ENCODE measurements at regions not wholly inside any gene's neighbourhood (a gene's known extent, or its start where the extent isn't known, plus 50 kb on each side); places are given as distances from the start of the nearest gene placed in this dataset.
"Not testable (repeated sequence)": the region's sequence is repeated elsewhere in the genome, so short reads cannot be mapped to it uniquely, and the experiment has no call there.

DNA sequence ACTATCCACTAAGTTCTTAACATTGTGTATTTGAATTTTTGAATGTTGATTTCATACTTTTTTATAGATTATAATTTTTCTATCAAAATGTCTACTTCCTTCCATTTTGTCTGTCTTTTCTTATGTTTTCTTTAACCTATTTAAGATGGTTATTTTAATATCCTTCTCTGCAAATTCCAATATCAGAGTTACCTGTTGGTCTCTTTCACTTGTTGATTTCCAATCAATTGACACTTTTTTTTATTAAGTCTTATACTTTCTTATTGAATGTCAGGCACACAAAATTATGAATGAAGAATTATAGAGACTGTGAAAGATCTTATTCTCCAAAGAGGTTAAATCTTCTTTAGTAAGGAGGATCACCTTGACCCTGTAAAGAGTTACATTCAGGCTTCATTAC, 448.3 kb upstream of the NRG3 start:
- TF ChIP-seq ZNF70 (CRISPR knock-in tag; IDR thresholded peaks at IDR 0.05): no peak
- no peak for TF ChIP-seq BACH2 (CRISPR knock-in tag; IDR thresholded peaks at IDR 0.05; ENCODE audit: borderline replicate concordance)
- no peak for TF ChIP-seq ZNF565 (CRISPR knock-in tag; conservative IDR thresholded peaks at IDR 0.05; ENCODE audit: low read depth)
- TF ChIP-seq RARB (CRISPR knock-in tag; IDR thresholded peaks at IDR 0.05): no peak
- TF ChIP-seq ESRRG (CRISPR knock-in tag; IDR thresholded peaks at IDR 0.05): no peak
- TF ChIP-seq GLIS3 (CRISPR knock-in tag; IDR thresholded peaks at IDR 0.05): no peak
- no peak for TF ChIP-seq ZNF8 (CRISPR knock-in tag; IDR thresholded peaks at IDR 0.05)
- no peak for TF ChIP-seq OSR1 (CRISPR knock-in tag; IDR thresholded peaks at IDR 0.05)
- no peak for TF ChIP-seq ARNTL (CRISPR knock-in tag; IDR thresholded peaks at IDR 0.05; ENCODE audit: borderline replicate concordance, low read depth)
- TF ChIP-seq CSDC2 (CRISPR knock-in tag; IDR thresholded peaks at IDR 0.05): no peak
- TF ChIP-seq, protein P1, sequence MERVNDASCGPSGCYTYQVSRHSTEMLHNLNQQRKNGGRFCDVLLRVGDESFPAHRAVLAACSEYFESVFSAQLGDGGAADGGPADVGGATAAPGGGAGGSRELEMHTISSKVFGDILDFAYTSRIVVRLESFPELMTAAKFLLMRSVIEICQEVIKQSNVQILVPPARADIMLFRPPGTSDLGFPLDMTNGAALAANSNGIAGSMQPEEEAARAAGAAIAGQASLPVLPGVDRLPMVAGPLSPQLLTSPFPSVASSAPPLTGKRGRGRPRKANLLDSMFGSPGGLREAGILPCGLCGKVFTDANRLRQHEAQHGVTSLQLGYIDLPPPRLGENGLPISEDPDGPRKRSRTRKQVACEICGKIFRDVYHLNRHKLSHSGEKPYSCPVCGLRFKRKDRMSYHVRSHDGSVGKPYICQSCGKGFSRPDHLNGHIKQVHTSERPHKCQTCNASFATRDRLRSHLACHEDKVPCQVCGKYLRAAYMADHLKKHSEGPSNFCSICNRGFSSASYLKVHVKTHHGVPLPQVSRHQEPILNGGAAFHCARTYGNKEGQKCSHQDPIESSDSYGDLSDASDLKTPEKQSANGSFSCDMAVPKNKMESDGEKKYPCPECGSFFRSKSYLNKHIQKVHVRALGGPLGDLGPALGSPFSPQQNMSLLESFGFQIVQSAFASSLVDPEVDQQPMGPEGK (CRISPR knock-in tag; IDR thresholded peaks at IDR 0.05; ENCODE audit: borderline replicate concordance): no peak
- no peak for TF ChIP-seq TCF4 (CRISPR knock-in tag; IDR thresholded peaks at IDR 0.05; ENCODE audit: borderline replicate concordance)
- no peak for TF ChIP-seq TOX (CRISPR knock-in tag; IDR thresholded peaks at IDR 0.05; ENCODE audit: borderline replicate concordance)
- no peak for TF ChIP-seq ZC3H10 (CRISPR knock-in tag; IDR thresholded peaks at IDR 0.05)
- TF ChIP-seq, protein P2, sequence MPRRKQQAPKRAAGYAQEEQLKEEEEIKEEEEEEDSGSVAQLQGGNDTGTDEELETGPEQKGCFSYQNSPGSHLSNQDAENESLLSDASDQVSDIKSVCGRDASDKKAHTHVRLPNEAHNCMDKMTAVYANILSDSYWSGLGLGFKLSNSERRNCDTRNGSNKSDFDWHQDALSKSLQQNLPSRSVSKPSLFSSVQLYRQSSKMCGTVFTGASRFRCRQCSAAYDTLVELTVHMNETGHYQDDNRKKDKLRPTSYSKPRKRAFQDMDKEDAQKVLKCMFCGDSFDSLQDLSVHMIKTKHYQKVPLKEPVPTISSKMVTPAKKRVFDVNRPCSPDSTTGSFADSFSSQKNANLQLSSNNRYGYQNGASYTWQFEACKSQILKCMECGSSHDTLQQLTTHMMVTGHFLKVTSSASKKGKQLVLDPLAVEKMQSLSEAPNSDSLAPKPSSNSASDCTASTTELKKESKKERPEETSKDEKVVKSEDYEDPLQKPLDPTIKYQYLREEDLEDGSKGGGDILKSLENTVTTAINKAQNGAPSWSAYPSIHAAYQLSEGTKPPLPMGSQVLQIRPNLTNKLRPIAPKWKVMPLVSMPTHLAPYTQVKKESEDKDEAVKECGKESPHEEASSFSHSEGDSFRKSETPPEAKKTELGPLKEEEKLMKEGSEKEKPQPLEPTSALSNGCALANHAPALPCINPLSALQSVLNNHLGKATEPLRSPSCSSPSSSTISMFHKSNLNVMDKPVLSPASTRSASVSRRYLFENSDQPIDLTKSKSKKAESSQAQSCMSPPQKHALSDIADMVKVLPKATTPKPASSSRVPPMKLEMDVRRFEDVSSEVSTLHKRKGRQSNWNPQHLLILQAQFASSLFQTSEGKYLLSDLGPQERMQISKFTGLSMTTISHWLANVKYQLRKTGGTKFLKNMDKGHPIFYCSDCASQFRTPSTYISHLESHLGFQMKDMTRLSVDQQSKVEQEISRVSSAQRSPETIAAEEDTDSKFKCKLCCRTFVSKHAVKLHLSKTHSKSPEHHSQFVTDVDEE (CRISPR knock-in tag; IDR thresholded peaks at IDR 0.05): no peak
- TF ChIP-seq SNAI2 (CRISPR knock-in tag; IDR thresholded peaks at IDR 0.05): no peak
- TF ChIP-seq PPARA (CRISPR knock-in tag; IDR thresholded peaks at IDR 0.05; ENCODE audit: borderline replicate concordance): no peak
- TF ChIP-seq ISL1 (CRISPR knock-in tag; IDR thresholded peaks at IDR 0.05): no peak
- TF ChIP-seq, protein P3, sequence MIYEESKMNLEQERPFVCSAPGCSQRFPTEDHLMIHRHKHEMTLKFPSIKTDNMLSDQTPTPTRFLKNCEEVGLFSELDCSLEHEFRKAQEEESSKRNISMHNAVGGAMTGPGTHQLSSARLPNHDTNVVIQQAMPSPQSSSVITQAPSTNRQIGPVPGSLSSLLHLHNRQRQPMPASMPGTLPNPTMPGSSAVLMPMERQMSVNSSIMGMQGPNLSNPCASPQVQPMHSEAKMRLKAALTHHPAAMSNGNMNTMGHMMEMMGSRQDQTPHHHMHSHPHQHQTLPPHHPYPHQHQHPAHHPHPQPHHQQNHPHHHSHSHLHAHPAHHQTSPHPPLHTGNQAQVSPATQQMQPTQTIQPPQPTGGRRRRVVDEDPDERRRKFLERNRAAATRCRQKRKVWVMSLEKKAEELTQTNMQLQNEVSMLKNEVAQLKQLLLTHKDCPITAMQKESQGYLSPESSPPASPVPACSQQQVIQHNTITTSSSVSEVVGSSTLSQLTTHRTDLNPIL (CRISPR knock-in tag; IDR thresholded peaks at IDR 0.05; ENCODE audit: low read depth): no peak
- no peak for TF ChIP-seq ZFP3 (CRISPR knock-in tag; IDR thresholded peaks at IDR 0.05)
- no peak for ATAC-seq

DNA sequence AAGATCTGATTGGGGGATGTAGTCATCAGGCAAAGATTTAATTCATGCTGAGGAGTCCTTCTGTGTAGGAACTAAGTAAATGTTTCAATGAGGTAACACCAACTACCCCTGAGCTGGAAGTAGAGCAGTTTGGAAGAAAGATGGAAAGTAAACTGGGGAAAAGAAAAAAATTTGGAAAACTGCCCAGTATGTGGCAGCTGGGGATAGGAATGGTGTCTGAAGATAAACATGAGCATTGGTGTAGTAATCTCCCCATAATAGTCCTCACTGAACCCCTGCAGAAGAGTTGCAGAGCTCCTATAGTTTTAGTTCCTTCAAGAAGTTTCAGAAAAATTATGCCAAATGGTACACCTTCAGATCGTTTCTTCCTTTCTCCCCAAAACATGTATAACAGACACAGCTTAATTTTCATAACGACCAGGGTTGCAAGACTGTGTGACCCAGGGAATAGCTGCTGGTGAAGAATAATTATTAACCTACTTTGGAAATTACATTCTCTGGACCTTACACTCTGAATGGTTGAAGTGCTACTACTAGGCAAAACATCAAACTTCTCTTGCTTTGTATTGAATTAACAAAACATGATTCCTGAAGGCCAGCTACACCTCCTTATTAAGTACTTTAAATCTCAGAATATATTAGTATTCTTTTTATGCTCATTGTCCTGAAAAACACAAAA, 446.4 kb upstream of the NRG3 start:
- ATAC-seq: no peak
- TF ChIP-seq PPARA (CRISPR knock-in tag; IDR thresholded peaks at IDR 0.05; ENCODE audit: borderline replicate concordance): no peak
- no peak for TF ChIP-seq ZNF565 (CRISPR knock-in tag; conservative IDR thresholded peaks at IDR 0.05; ENCODE audit: low read depth)
- TF ChIP-seq ZFP3 (CRISPR knock-in tag; IDR thresholded peaks at IDR 0.05): no peak
- TF ChIP-seq TOX (CRISPR knock-in tag; IDR thresholded peaks at IDR 0.05; ENCODE audit: borderline replicate concordance): no peak
- no peak for TF ChIP-seq RARB (CRISPR knock-in tag; IDR thresholded peaks at IDR 0.05)
- TF ChIP-seq TCF4 (CRISPR knock-in tag; IDR thresholded peaks at IDR 0.05; ENCODE audit: borderline replicate concordance): no peak
- TF ChIP-seq, protein P2 (CRISPR knock-in tag; IDR thresholded peaks at IDR 0.05): no peak
- TF ChIP-seq SNAI2 (CRISPR knock-in tag; IDR thresholded peaks at IDR 0.05): no peak
- TF ChIP-seq BACH2 (CRISPR knock-in tag; IDR thresholded peaks at IDR 0.05; ENCODE audit: borderline replicate concordance): no peak
- no peak for TF ChIP-seq ZFP30 (CRISPR knock-in tag; IDR thresholded peaks at IDR 0.05)
- TF ChIP-seq ZNF70 (CRISPR knock-in tag; IDR thresholded peaks at IDR 0.05): no peak

DNA sequence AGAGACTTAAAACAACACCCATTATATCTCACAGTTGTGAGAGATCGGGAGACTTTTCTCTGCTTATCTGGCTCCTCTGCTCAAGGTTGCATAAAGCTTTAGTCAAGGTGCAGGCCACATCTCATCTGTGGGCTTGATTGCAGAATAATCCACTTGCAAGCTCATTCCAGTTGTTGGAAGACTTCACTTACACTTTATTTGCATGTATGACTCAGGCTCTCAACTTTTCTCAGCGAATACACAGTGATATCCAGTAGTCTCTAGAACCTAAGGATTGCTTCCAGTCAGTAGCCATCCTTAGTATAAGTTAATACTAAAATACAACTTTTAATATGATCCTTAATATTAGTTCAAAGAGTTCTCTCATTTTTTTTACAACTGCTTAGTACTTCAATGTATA, 435.5 kb upstream of the NRG3 start:
- ATAC-seq: no peak
- TF ChIP-seq ISL1 (CRISPR knock-in tag; IDR thresholded peaks at IDR 0.05): no peak
- no peak for TF ChIP-seq ESRRG (CRISPR knock-in tag; IDR thresholded peaks at IDR 0.05)
- TF ChIP-seq ZFP30 (CRISPR knock-in tag; IDR thresholded peaks at IDR 0.05): no peak
- TF ChIP-seq, protein P4, sequence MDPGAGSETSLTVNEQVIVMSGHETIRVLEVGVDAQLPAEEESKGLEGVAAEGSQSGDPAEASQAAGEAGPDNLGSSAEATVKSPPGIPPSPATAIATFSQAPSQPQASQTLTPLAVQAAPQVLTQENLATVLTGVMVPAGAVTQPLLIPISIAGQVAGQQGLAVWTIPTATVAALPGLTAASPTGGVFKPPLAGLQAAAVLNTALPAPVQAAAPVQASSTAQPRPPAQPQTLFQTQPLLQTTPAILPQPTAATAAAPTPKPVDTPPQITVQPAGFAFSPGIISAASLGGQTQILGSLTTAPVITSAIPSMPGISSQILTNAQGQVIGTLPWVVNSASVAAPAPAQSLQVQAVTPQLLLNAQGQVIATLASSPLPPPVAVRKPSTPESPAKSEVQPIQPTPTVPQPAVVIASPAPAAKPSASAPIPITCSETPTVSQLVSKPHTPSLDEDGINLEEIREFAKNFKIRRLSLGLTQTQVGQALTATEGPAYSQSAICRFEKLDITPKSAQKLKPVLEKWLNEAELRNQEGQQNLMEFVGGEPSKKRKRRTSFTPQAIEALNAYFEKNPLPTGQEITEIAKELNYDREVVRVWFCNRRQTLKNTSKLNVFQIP (CRISPR knock-in tag; IDR thresholded peaks at IDR 0.05; ENCODE audit: borderline replicate concordance, low read depth): no peak
- TF ChIP-seq ARNTL (CRISPR knock-in tag; IDR thresholded peaks at IDR 0.05; ENCODE audit: borderline replicate concordance, low read depth): no peak

DNA sequence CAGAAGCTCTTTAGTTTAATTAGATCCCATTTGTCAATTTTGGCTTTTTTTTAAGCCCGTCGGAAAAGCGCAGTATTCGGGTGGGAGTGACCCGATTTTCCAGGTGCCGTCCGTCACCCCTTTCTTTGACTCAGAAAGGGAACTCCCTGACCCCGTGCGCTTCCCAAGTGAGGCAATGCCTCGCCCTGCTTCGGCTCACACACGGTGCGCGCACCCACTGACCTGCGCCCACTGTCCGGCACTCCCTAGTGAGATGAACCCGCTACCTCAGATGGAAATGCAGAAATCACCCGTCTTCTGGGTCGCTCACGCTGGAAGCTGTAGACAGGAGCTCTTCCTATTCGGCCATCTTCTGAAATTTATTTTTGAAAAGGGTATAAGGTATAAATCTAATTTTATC, 433.4 kb upstream of the NRG3 start:
- not testable (repeated sequence) for ATAC-seq
